A549 (cell line): ENCODE measurements at regions not wholly inside any gene's neighbourhood (a gene's known extent, or its start where the extent isn't known, plus 50 kb on each side); places are given as distances from the start of the nearest gene placed in this dataset.

Experiments used
- ATAC-seq, 2 experiments: fragments of 200-7000 bp in 1 of 2; fragments of >200 bp in 1 of 2; cut with Nextera tagmentation in 1 of 2; cut with Tn5 transposase in 1 of 2; 3 replicates each; pipeline versions ENCODE4 v1.8.0 to v1.9.1; 2018 to 2020; ENCODE audit warnings: mild to moderate bottlenecking in 1 of 2, moderate library complexity in 1 of 2
- CTCF ChIA-PET: fragments of 300-600 bp; sonication (Branson Sonifier 250); formaldehyde crosslinking; extraction: SDS; loops from one replicate; lab custom pipeline; 2021; ENCODE audit warnings: antibody characterized with exemption, inconsistent platforms; lab: Yijun Ruan, JAX
- POLR2A ChIA-PET: fragments of 350-600 bp; formaldehyde crosslinking; extraction: SDS; loops from one replicate; lab custom pipeline; 2021; ENCODE audit warnings: antibody characterized with exemption, inconsistent platforms; lab: Yijun Ruan, JAX
- DNase-seq, 2 experiments: peaks; one replicate each; pipeline versions ENCODE4 v3.0.0 to v3.0.0-alpha.2; 2011 to 2016; ENCODE audit warnings: low read depth in 1 of 2, low spot score in 1 of 2
- FAIRE-seq: peaks from 2 replicates; lab custom pipeline; 2011; peaks lifted over from hg19 to GRCh38; lab: Jason Lieb, UNC
- H3K27ac ChIP-seq, 2 experiments: fragments of >200 bp; sonication (Bioruptor Twin); formaldehyde crosslinking; 3 replicates each; pipeline ENCODE4 v1.5.1; 2016 to 2017
- H3K4me1 ChIP-seq: fragments of >200 bp; sonication (Bioruptor Twin); formaldehyde crosslinking; 3 replicates; pipeline ENCODE4 v1.6.1; 2016
- H3K4me2 ChIP-seq: fragments of >200 bp; sonication (Bioruptor Twin); formaldehyde crosslinking; 3 replicates; pipeline ENCODE4 v1.6.1; 2016
- H3K4me3 ChIP-seq: fragments of >200 bp; sonication (Bioruptor Twin); formaldehyde crosslinking; 3 replicates; pipeline ENCODE4 v1.5.1; 2016
- H3K9me3 ChIP-seq: fragments of >200 bp; sonication (Bioruptor Twin); formaldehyde crosslinking; 3 replicates; pipeline ENCODE4 v1.6.1; 2016
- BHLHE40 ChIP-seq: IDR thresholded peaks from 2 replicates; pipeline ENCODE4 v1.6.1; 2012; ENCODE audit warnings: low read depth, low read length, inconsistent platforms
- CBX8 ChIP-seq: fragments of 200-600 bp; sonication (generic); IDR thresholded peaks from 2 replicates; pipeline ENCODE4 v1.6.1; 2016
- CHD2 ChIP-seq: fragments of 150-350 bp; IDR thresholded peaks from 2 replicates; pipeline ENCODE4 v1.6.1; 2014; ENCODE audit warnings: low read length; ENCODE audit not compliant: partially characterized antibody
- CTCF ChIP-seq: fragments of >200 bp; sonication (Bioruptor Twin); formaldehyde crosslinking; IDR thresholded peaks from 3 replicates; pipeline ENCODE4 v1.5.1; 2016
- HDAC2 ChIP-seq: fragments of 200-600 bp; sonication (generic); IDR thresholded peaks from 2 replicates; pipeline ENCODE4 v1.6.1; 2016
- HEYL ChIP-seq: fragments of 250-450 bp; sonication (Bioruptor Pico); IDR thresholded peaks from 2 replicates; pipeline ENCODE4 v1.8.0; 2021; ENCODE audit warnings: mild to moderate bottlenecking, moderate library complexity
- HOXA7 ChIP-seq: fragments of 250-450 bp; sonication (Bioruptor Pico); IDR thresholded peaks from 2 replicates; pipeline ENCODE4 v1.5.0; 2020; ENCODE audit warnings: mild to moderate bottlenecking, moderate library complexity
- HOXB5 ChIP-seq: fragments of 250-450 bp; sonication (Bioruptor Pico); IDR thresholded peaks from 2 replicates; pipeline ENCODE4 v1.5.0; 2020; ENCODE audit warnings: mild to moderate bottlenecking, moderate library complexity
- KDM5A ChIP-seq: fragments of 200-600 bp; sonication (generic); IDR thresholded peaks from 2 replicates; pipeline ENCODE4 v1.6.1; 2016; ENCODE audit warnings: antibody characterized with exemption, mild to moderate bottlenecking
- MAZ ChIP-seq: fragments of 150-350 bp; IDR thresholded peaks from 2 replicates; pipeline ENCODE4 v1.6.1; 2014; ENCODE audit warnings: antibody characterized with exemption, low read depth, low read length, borderline replicate concordance
- NR3C1 ChIP-seq: fragments of >200 bp; sonication (Bioruptor Twin); formaldehyde crosslinking; IDR thresholded peaks from 3 replicates; pipeline ENCODE4 v1.6.1; 2017
- RAD21 ChIP-seq, 2 experiments: fragments of >200 bp in 1 of 2; sonication (Bioruptor Twin) in 1 of 2; formaldehyde crosslinking in 1 of 2; IDR thresholded peaks in 1 of 2; conservative IDR thresholded peaks in 1 of 2; 2 replicates in 1 of 2; 3 replicates in 1 of 2; pipeline ENCODE4 v1.6.1; 2012 to 2018; ENCODE audit warnings: inconsistent platforms in 1 of 2
- RCOR1 ChIP-seq: fragments of 150-350 bp; IDR thresholded peaks from 2 replicates; pipeline ENCODE4 v1.6.1; 2014; ENCODE audit warnings: antibody characterized with exemption, low read length, low read depth
- RNF2 ChIP-seq: fragments of 200-600 bp; sonication (generic); IDR thresholded peaks from 2 replicates; pipeline ENCODE4 v1.6.1; 2016; ENCODE audit warnings: low read depth, mild to moderate bottlenecking, antibody characterized with exemption, moderate library complexity, borderline replicate concordance
- TFCP2L1 ChIP-seq: fragments of 250-450 bp; sonication (Bioruptor Pico); IDR thresholded peaks from 2 replicates; pipeline ENCODE4 v1.5.0; 2021; ENCODE audit warnings: mild to moderate bottlenecking
- TP53 ChIP-seq: fragments of 250-450 bp; sonication (Bioruptor Pico); IDR thresholded peaks from 2 replicates; pipeline ENCODE4 v1.5.0; 2021; ENCODE audit warnings: mild to moderate bottlenecking, moderate library complexity
- ZNF302 ChIP-seq: fragments of 250-450 bp; sonication (Bioruptor Pico); IDR thresholded peaks from 2 replicates; pipeline ENCODE4 v1.9.0; 2021; ENCODE audit warnings: inconsistent platforms, mild to moderate bottlenecking, moderate library complexity
- whole genome bisulfite sequencing: methylation state at CpG from one replicate; pipeline ENCODE4 v1.1.6; 2017; ENCODE audit errors: missing lambda C conversion rate; 5-methylcytosine and 5-hydroxymethylcytosine counted together
- TF ChIP-seq, protein P1 (sequence below): fragments of 200-600 bp; sonication (generic); IDR thresholded peaks from 2 replicates; pipeline ENCODE4 v1.6.1; 2016; ENCODE audit warnings: antibody characterized with exemption, mild to moderate bottlenecking, moderate library complexity
- TF ChIP-seq, protein P2 (sequence below): IDR thresholded peaks from 2 replicates; pipeline ENCODE4 v1.6.1; 2012; ENCODE audit warnings: low read depth, borderline replicate concordance
- TF ChIP-seq, protein P3 (sequence below): fragments of 250-450 bp; sonication (Bioruptor Pico); IDR thresholded peaks from 2 replicates; pipeline ENCODE4 v1.5.0; 2021; ENCODE audit warnings: mild to moderate bottlenecking, moderate library complexity, borderline replicate concordance
- TF ChIP-seq, protein P4 (sequence below): fragments of >200 bp; sonication (Bioruptor Twin); formaldehyde crosslinking; IDR thresholded peaks from 3 replicates; pipeline ENCODE4 v1.6.1; 2016
- TF ChIP-seq, protein P5 (sequence below): IDR thresholded peaks from 2 replicates; pipeline ENCODE4 v1.6.1; 2012
- TF ChIP-seq, protein P6 (sequence below): fragments of 150-350 bp; IDR thresholded peaks from 2 replicates; pipeline ENCODE4 v1.6.1; 2014; ENCODE audit warnings: low read depth, mild to moderate bottlenecking, low read length

- 67% methylated on average over 14 of the region's 14 CpGs for WGBS
- DNase-seq (no peak), ATAC-seq (no peak), FAIRE-seq (no peak)
- ChIA-PET CTCF (no interaction called here), POLR2A (no interaction called here)
- Histone ChIP-seq H3K4me1 (no peaks in the 10 kb centered on the region), H3K27ac (no peak overlapping the region), H3K4me3 (no peak overlapping the region), H3K9me3 (no peaks in the 10 kb centered on the region), H3K4me2 (no peak overlapping the region)
- TF ChIP-seq, protein P1, sequence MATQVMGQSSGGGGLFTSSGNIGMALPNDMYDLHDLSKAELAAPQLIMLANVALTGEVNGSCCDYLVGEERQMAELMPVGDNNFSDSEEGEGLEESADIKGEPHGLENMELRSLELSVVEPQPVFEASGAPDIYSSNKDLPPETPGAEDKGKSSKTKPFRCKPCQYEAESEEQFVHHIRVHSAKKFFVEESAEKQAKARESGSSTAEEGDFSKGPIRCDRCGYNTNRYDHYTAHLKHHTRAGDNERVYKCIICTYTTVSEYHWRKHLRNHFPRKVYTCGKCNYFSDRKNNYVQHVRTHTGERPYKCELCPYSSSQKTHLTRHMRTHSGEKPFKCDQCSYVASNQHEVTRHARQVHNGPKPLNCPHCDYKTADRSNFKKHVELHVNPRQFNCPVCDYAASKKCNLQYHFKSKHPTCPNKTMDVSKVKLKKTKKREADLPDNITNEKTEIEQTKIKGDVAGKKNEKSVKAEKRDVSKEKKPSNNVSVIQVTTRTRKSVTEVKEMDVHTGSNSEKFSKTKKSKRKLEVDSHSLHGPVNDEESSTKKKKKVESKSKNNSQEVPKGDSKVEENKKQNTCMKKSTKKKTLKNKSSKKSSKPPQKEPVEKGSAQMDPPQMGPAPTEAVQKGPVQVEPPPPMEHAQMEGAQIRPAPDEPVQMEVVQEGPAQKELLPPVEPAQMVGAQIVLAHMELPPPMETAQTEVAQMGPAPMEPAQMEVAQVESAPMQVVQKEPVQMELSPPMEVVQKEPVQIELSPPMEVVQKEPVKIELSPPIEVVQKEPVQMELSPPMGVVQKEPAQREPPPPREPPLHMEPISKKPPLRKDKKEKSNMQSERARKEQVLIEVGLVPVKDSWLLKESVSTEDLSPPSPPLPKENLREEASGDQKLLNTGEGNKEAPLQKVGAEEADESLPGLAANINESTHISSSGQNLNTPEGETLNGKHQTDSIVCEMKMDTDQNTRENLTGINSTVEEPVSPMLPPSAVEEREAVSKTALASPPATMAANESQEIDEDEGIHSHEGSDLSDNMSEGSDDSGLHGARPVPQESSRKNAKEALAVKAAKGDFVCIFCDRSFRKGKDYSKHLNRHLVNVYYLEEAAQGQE: no peak
- no peak for TF ChIP-seq MAZ
- TF ChIP-seq TP53 (CRISPR knock-in tag): no peak
- no peak for TF ChIP-seq NR3C1
- TF ChIP-seq HDAC2: no peak
- TF ChIP-seq, protein P2, sequence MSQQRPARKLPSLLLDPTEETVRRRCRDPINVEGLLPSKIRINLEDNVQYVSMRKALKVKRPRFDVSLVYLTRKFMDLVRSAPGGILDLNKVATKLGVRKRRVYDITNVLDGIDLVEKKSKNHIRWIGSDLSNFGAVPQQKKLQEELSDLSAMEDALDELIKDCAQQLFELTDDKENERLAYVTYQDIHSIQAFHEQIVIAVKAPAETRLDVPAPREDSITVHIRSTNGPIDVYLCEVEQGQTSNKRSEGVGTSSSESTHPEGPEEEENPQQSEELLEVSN: no peak
- TF ChIP-seq, protein P3, sequence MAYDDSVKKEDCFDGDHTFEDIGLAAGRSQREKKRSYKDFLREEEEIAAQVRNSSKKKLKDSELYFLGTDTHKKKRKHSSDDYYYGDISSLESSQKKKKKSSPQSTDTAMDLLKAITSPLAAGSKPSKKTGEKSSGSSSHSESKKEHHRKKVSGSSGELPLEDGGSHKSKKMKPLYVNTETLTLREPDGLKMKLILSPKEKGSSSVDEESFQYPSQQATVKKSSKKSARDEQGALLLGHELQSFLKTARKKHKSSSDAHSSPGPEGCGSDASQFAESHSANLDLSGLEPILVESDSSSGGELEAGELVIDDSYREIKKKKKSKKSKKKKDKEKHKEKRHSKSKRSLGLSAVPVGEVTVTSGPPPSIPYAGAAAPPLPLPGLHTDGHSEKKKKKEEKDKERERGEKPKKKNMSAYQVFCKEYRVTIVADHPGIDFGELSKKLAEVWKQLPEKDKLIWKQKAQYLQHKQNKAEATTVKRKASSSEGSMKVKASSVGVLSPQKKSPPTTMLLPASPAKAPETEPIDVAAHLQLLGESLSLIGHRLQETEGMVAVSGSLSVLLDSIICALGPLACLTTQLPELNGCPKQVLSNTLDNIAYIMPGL (CRISPR knock-in tag): no peak
- no peak for TF ChIP-seq RAD21 (conservative IDR thresholded peaks at IDR 0.05 in 1 of 2, IDR thresholded peaks at IDR 0.05 in 1 of 2)
Measured at GRCh38 chr14:96626916-96627315, 124.7 kb downstream of the PAPOLA start.

DNA sequence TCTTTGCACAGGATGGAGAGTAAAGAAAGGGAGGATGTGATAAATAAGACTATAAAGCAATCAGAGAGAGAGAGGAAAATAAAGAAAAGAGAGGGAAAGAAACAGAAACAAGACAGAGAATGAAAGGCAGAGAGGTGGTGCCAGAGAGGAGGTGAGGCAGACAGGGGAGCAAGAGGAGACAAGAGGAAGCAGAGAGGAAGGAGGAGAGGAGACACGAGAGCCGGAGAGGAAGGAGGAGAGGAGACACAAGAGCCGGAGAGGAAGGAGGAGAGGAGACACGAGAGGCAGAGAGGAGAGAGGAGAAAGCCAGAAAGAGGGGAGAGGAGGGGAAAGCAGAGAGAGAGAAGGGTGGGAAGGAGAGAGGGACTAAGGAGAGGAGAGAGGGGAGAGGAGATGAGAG is 125.2 kb downstream of the PAPOLA start:
- no peak overlapping the region for H3K27ac ChIP-seq
- DNase-seq (no peak), ATAC-seq (no peak), FAIRE-seq (no peak)
- H3K9me3 ChIP-seq: no peaks in the 10 kb centered on the region
- TF ChIP-seq MAZ (no peak), RAD21 (conservative IDR thresholded peaks at IDR 0.05 in 1 of 2, IDR thresholded peaks at IDR 0.05 in 1 of 2) (no peak), HOXB5 (CRISPR knock-in tag) (no peak), KDM5A (no peak), CTCF (no peak), HEYL (CRISPR knock-in tag) (no peak), HDAC2 (no peak), HOXA7 (CRISPR knock-in tag) (no peak), BHLHE40 (no peak), TP53 (CRISPR knock-in tag) (no peak), TFCP2L1 (CRISPR knock-in tag) (no peak), RCOR1 (no peak), ZNF302 (CRISPR knock-in tag) (no peak), RNF2 (no peak), CHD2 (no peak), CBX8 (no peak)
- TF ChIP-seq, protein P4, sequence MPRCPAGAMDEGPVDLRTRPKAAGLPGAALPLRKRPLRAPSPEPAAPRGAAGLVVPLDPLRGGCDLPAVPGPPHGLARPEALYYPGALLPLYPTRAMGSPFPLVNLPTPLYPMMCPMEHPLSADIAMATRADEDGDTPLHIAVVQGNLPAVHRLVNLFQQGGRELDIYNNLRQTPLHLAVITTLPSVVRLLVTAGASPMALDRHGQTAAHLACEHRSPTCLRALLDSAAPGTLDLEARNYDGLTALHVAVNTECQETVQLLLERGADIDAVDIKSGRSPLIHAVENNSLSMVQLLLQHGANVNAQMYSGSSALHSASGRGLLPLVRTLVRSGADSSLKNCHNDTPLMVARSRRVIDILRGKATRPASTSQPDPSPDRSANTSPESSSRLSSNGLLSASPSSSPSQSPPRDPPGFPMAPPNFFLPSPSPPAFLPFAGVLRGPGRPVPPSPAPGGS: no peak
- TF ChIP-seq, protein P5, sequence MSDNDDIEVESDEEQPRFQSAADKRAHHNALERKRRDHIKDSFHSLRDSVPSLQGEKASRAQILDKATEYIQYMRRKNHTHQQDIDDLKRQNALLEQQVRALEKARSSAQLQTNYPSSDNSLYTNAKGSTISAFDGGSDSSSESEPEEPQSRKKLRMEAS: no peak
- TF ChIP-seq, protein P6, sequence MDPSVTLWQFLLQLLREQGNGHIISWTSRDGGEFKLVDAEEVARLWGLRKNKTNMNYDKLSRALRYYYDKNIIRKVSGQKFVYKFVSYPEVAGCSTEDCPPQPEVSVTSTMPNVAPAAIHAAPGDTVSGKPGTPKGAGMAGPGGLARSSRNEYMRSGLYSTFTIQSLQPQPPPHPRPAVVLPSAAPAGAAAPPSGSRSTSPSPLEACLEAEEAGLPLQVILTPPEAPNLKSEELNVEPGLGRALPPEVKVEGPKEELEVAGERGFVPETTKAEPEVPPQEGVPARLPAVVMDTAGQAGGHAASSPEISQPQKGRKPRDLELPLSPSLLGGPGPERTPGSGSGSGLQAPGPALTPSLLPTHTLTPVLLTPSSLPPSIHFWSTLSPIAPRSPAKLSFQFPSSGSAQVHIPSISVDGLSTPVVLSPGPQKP: no peak
- ChIA-PET CTCF (no interaction called here), POLR2A (no interaction called here)
- WGBS: 17% methylated on average over 4 of the region's 4 CpGs
- H3K4me1 ChIP-seq: no peaks in the 10 kb centered on the region
- H3K4me2 ChIP-seq: no peak overlapping the region
- no peak overlapping the region for H3K4me3 ChIP-seq
